Type B pancreatic cell (in vitro differentiated cells): ENCODE measurements at regions not wholly inside any gene's neighbourhood (a gene's known extent, or its start where the extent isn't known, plus 50 kb on each side); places are given as distances from the start of the nearest gene placed in this dataset.

ENCODE experiments used
- DNase-seq: peaks from one replicate; pipeline ENCODE4 v3.0.0; 2021; ENCODE audit warnings: mixed read lengths; ENCODE audit not compliant: unreplicated experiment; ENCODE audit errors: extremely low spot score
- H3K27ac Mint-ChIP-seq: 2 replicates; pipeline ENCODE4 v1.8.0; 2021; ENCODE audit warnings: mild to moderate bottlenecking, mixed read lengths
- H3K27me3 Mint-ChIP-seq: 2 replicates; pipeline ENCODE4 v1.8.0; 2021; ENCODE audit warnings: mixed read lengths
- H3K36me3 Mint-ChIP-seq: 2 replicates; pipeline ENCODE4 v1.8.0; 2021; ENCODE audit warnings: mixed read lengths
- H3K4me1 Mint-ChIP-seq: one replicate; pipeline ENCODE4 v1.8.0; 2021; ENCODE audit warnings: mixed read lengths; ENCODE audit not compliant: unreplicated experiment
- H3K4me3 Mint-ChIP-seq: 2 replicates; pipeline ENCODE4 v1.8.0; 2021; ENCODE audit warnings: mild to moderate bottlenecking, mixed read lengths
- H3K9me3 Mint-ChIP-seq: 2 replicates; pipeline ENCODE4 v1.8.0; 2021; ENCODE audit warnings: mixed read lengths
- CTCF ChIP-seq: fragments of 200-600 bp; sonication (generic); conservative IDR thresholded peaks from 2 replicates; pipeline ENCODE4 v1.5.0; 2021; ENCODE audit warnings: antibody characterized with exemption, mild to moderate bottlenecking

- H3K4me1 Mint-ChIP-seq = no peaks in the 10 kb centered on the region
- TF ChIP-seq CTCF = peak; percentile 87
- no peak overlapping the region for H3K27ac Mint-ChIP-seq
- no peaks in the 10 kb centered on the region for H3K36me3 Mint-ChIP-seq
- no peaks in the 10 kb centered on the region for H3K9me3 Mint-ChIP-seq
- no peak overlapping the region for H3K4me3 Mint-ChIP-seq
- H3K27me3 Mint-ChIP-seq = peaks cover 12% of the 10 kb centered on the region
- no peak for DNase-seq
Observed at GRCh38 chr6:56314683-56315523, 67.5 kb upstream of the COL21A1 start.

- no peak for DNase-seq
- Mint-ChIP-seq H3K4me3 (no peak overlapping the region), H3K27ac (no peak overlapping the region), H3K36me3 (no peaks in the 10 kb centered on the region), H3K4me1 (no peaks in the 10 kb centered on the region), H3K27me3 (peaks cover 12% of the 10 kb centered on the region), H3K9me3 (peaks cover 4% of the 10 kb centered on the region)
- no peak for TF ChIP-seq CTCF
Observed at GRCh38 chr6:56311533-56312448, 64.4 kb upstream of the COL21A1 start.

GRCh38 chr6:56311061-56311460, 63.7 kb upstream of the COL21A1 start:
- Mint-ChIP-seq H3K36me3 (no peaks in the 10 kb centered on the region), H3K27ac (no peak overlapping the region), H3K4me3 (no peak overlapping the region), H3K27me3 (peaks cover 12% of the 10 kb centered on the region), H3K4me1 (no peaks in the 10 kb centered on the region), H3K9me3 (peaks cover 4% of the 10 kb centered on the region)
- no peak for TF ChIP-seq CTCF
- no peak for DNase-seq

- Mint-ChIP-seq H3K4me3 (no peak overlapping the region), H3K4me1 (no peaks in the 10 kb centered on the region)
- no peak for DNase-seq
Observed at GRCh38 chr6:56310241-56310640, 62.9 kb upstream of the COL21A1 start.

GRCh38 chr6:56299916-56300315, 52.5 kb upstream of the COL21A1 start:
- H3K27ac Mint-ChIP-seq = no peak overlapping the region
- H3K4me1 Mint-ChIP-seq = no peaks in the 10 kb centered on the region
- H3K27me3 Mint-ChIP-seq = no peaks in the 10 kb centered on the region
- H3K36me3 Mint-ChIP-seq = no peaks in the 10 kb centered on the region
- no peak overlapping the region for H3K4me3 Mint-ChIP-seq
- no peak for TF ChIP-seq CTCF
- DNase-seq = no peak
- no peaks in the 10 kb centered on the region for H3K9me3 Mint-ChIP-seq

More at GRCh38 chr6:56310241-56310640, 62.9 kb upstream of the COL21A1 start:
- no peak for TF ChIP-seq CTCF
- peaks cover 4% of the 10 kb centered on the region for H3K9me3 Mint-ChIP-seq
- peaks cover 12% of the 10 kb centered on the region for H3K27me3 Mint-ChIP-seq
- H3K36me3 Mint-ChIP-seq = no peaks in the 10 kb centered on the region
- H3K27ac Mint-ChIP-seq = no peak overlapping the region
